GM10248 (cell line): ENCODE measurements at regions not wholly inside any gene's neighbourhood (a gene's known extent, or its start where the extent isn't known, plus 50 kb on each side); places are given as distances from the start of the nearest gene placed in this dataset.
"Not testable (repeated sequence)": the region's sequence is repeated elsewhere in the genome, so short reads cannot be mapped to it uniquely, and the experiment has no call there.

ENCODE experiments used
- CTCF ChIA-PET: fragments of 300-600 bp; sonication (Branson Sonifier 250); formaldehyde crosslinking; extraction: SDS; loops from one replicate; lab custom pipeline; 2021; ENCODE audit warnings: antibody characterized with exemption; lab: Yijun Ruan, JAX
- POLR2A ChIA-PET: fragments of 350-650 bp; sonication (Branson Sonifier 250); formaldehyde crosslinking; extraction: SDS; loops from one replicate; lab custom pipeline; 2020; ENCODE audit warnings: antibody characterized with exemption; lab: Yijun Ruan, JAX
- DNase-seq: peaks from one replicate; pipeline ENCODE4 v3.0.0; 2012; ENCODE audit errors: extremely low spot score
- TF ChIP-seq, protein P1 (sequence below): IDR thresholded peaks from 2 replicates; pipeline ENCODE4 v1.5.1; 2012; ENCODE audit warnings: mild to moderate bottlenecking, low read depth; ENCODE audit errors: extremely low read depth, missing control alignments, control extremely low read depth

DNA sequence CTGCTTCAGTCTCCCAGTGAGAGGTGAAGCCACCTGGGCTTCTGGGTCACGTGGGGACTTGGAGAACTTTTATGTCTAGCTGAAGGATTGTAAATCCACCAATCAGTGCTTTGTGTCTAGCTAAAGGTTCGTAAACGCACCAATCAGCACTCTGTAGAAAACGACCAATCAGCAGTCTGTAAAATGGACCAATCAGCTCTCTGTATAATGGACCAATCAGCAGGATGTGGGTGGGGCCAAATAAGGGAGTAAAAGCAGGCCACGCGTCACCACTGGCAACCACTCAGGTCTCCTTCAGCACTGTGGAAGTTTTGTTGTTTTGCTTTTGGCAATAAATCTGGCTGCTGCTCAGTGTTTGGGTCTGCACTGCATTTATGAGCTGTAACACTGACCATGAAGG is 69.1 kb upstream of the NREP start:
- ChIA-PET POLR2A (no interaction called here), CTCF (no interaction called here)
- DNase-seq: no peak
- TF ChIP-seq, protein P1, sequence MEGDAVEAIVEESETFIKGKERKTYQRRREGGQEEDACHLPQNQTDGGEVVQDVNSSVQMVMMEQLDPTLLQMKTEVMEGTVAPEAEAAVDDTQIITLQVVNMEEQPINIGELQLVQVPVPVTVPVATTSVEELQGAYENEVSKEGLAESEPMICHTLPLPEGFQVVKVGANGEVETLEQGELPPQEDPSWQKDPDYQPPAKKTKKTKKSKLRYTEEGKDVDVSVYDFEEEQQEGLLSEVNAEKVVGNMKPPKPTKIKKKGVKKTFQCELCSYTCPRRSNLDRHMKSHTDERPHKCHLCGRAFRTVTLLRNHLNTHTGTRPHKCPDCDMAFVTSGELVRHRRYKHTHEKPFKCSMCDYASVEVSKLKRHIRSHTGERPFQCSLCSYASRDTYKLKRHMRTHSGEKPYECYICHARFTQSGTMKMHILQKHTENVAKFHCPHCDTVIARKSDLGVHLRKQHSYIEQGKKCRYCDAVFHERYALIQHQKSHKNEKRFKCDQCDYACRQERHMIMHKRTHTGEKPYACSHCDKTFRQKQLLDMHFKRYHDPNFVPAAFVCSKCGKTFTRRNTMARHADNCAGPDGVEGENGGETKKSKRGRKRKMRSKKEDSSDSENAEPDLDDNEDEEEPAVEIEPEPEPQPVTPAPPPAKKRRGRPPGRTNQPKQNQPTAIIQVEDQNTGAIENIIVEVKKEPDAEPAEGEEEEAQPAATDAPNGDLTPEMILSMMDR: no peak

DNA sequence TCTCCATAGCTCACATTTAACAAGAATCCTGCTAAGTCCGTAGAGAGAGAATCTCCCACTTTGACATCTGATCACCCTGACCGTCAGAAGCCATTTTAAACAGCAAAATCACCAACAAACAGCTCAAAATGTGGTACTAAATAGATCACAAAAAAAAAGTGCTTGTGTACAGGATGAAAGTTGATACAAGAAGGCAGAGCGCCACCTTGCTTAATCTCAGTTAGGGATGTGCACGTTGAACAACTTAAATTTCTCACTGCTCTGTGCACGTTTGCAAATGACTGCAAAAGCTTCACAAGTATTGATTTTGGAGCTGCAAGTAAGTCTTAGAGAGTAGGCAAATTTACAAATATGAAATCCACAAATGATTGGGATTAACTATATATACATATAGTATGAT is 63.1 kb upstream of the NREP start:
- ChIA-PET CTCF (interaction anchor here (0.6 to 2.3 kb wide), 5 partner anchors 10 to 289 kb away, joined by 3 to 9 read pairs (median 3); no protein-coding TSS in a partner anchor), POLR2A (no interaction called here)
- DNase-seq: no peak
- TF ChIP-seq, protein P1: no peak

DNA sequence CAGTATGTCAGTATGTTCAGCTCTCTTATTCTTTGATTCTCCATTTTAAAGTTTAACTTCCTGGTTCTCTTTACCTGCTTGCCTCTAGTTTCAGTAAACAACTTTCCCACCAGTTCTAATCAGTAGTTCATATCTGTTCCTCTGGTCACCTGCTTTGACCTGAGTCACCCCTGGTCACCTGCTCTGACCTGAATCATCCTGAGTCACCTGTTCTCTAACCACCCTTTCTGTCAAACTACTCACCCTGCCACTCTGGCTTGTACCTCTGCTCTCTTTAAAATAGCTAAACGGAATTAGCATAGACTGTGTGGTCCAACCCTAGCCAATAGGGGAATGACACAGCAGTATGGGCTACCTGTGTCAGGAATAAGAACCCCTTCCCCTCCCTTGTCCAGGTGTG is 62.0 kb upstream of the NREP start:
- POLR2A ChIA-PET, DNase-seq: not testable (repeated sequence)
- CTCF ChIA-PET: interaction anchor here (2.0 kb wide), 1 partner anchor 9 kb away, joined by 8 read pairs; no protein-coding TSS in a partner anchor

DNA sequence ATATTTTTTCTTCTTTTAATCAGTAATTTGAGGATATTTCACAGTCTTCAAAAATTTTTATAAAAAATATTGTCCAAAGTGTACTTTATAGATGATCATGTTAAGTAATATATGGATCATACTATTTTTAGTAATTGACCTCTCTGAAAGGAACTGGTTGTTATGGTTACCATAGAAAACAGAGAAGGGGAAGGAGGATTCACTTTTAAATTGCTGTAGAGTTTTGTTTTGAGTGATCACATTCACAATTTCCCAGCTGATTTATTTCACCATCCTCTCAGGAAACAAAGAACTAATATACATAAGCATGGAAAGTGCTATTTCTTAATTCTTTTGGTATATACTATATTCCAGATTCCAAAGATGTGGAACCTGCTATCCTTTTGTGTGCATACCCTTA is 56.5 kb upstream of the NREP start:
- POLR2A ChIA-PET: no interaction called here
- CTCF ChIA-PET: interaction anchor here (1.0 to 2.2 kb wide), 3 partner anchors 13 to 263 kb away, joined by 3 to 7 read pairs (median 3); no protein-coding TSS in a partner anchor
- DNase-seq: no peak
- TF ChIP-seq, protein P1: no peak

DNA sequence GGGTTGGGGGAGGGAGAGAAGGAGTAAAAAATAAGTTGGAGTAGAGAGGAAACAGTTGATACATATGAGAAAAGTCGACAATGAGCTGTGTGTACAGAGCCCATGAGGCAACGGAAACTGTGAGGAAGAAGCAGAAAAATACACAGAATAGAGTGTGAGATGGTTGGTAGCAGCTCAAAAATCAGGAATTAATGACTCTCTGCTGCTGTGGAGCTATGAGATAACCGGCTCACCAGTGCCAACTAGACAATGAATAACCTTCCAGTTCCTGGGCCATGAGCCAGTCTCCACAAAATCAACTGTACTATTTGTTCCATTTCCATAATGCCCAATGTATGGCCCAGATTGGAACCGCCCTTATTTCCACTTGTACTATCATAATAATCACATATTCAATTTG is 53.1 kb upstream of the NREP start:
- ChIA-PET POLR2A (no interaction called here), CTCF (interaction anchor here (0.9 to 2.0 kb wide), 6 partner anchors 9 to 53 kb away, joined by 3 to 8 read pairs (median 3); partner anchors contain the start of gene NREP)
- DNase-seq: no peak
- TF ChIP-seq, protein P1: no peak
